Ovary (tissue), 7 donors: ENCODE measurements at regions not wholly inside any gene's neighbourhood (a gene's known extent, or its start where the extent isn't known, plus 50 kb on each side); places are given as distances from the start of the nearest gene placed in this dataset.

Experiments used
- DNase-seq, 5 donors: peaks; one replicate each; pipeline ENCODE4 v3.0.0-alpha.2; 2019 to 2020
- H3K27ac ChIP-seq, 2 donors: fragments of 200-600 bp; one replicate each; pipeline versions ENCODE4 v1.5.1 to v1.8.0; 2019 to 2022
- H3K27me3 ChIP-seq: fragments of 200-600 bp; one replicate; pipeline ENCODE4 v1.8.0; 2022
- H3K36me3 ChIP-seq: fragments of 200-600 bp; sonication (generic); one replicate; pipeline ENCODE4 v1.5.1; 2019
- H3K4me1 ChIP-seq: one replicate; pipeline ENCODE4 v1.8.1; 2013; ENCODE audit warnings: mild to moderate bottlenecking, moderate library complexity; ENCODE audit not compliant: insufficient read depth
- H3K4me3 ChIP-seq: fragments of 200-600 bp; sonication (generic); one replicate; pipeline ENCODE4 v1.5.1; 2017
- H3K9me3 ChIP-seq, 2 donors: fragments of 200-600 bp in 1 of 2; sonication (generic) in 1 of 2; one replicate each; pipeline versions ENCODE4 v1.5.1 to v1.8.1; 2013 to 2019; ENCODE audit warnings: mild to moderate bottlenecking in 1 of 2, moderate library complexity in 1 of 2
- EP300 ChIP-seq: sonication (generic); formaldehyde crosslinking; IDR thresholded peaks from one replicate; pipeline ENCODE4 v1.6.1; 2017; ENCODE audit warnings: antibody characterized with exemption
- POLR2A ChIP-seq: fragments of 450-650 bp; IDR thresholded peaks from one replicate; pipeline ENCODE4 v1.6.1; 2017; ENCODE audit warnings: antibody characterized with exemption, mild to moderate bottlenecking, moderate library complexity
- WGBS, 3 donors: extraction: QIAGEN DNeasy Blood & Tissue Kit in 1 of 3; methylation state at CpG; one replicate each; pipeline versions ENCODE4 v1.1.5 to v1.1.7; 2013 to 2017; 5-methylcytosine and 5-hydroxymethylcytosine counted together
- intact Hi-C, 4 donors: fragments of 100-400 bp; cut with DNase I; formaldehyde crosslinking; loops; one replicate each; pipeline versions ENCODE4 v1.11.0 to v1.15.1; 2022 to 2023
- TF ChIP-seq, protein P1 (sequence below), 3 donors: fragments of 450-650 bp in 2 of 3; fragments of 200-600 bp in 1 of 3; IDR thresholded peaks; one replicate each; pipeline versions ENCODE4 v1.5.1 to v1.8.0; 2016 to 2022; ENCODE audit warnings: antibody characterized with exemption in 3 of 3, mild to moderate bottlenecking in 1 of 3
- donor health status: DM: no; HTN: no; CAD: no; lungs with moderate emphysema.
- donor health status: DM: no; HTN: no; CAD: no.
- donor health status: Bipolar disorder and iron deficiency.
- donor health status: DM: no; HTN: no; CAD: no.
- donor health status: DM: yes; HTN: yes; CAD: no.

DNA sequence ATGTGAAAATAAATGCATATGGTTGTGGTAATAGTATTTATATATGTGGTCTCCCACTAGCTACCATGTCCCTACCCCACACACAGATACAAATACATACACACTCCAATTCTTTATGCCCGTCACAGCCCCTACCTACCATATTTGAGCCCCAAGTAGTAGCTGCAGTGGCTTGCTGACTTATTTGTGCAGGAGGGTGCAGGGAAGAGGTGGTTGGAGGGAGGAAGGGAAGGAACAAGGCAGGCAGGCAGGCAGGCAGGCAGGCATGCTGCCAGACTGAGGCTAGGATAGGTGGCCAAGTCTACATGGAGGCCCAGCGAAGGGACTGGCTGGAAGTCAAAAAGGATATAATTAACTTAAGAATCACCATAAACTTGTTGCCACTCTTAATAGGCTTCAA lies 82.9 kb downstream of the SCN11A start:
- DNase-seq: peak in 4 of 5 donors; percentile 22 to 59 (median 36)
- Histone ChIP-seq H3K9me3 (no peaks in the 10 kb centered on the region), H3K4me1 (peaks cover 2% of the 10 kb centered on the region), H3K36me3 (no peaks in the 10 kb centered on the region), H3K27ac (no peak overlapping the region), H3K27me3 (no peaks in the 10 kb centered on the region), H3K4me3 (no peak overlapping the region)
- intact Hi-C loops: no loop called here
- TF ChIP-seq POLR2A: no peak
- no peak for TF ChIP-seq EP300
- TF ChIP-seq, protein P1, sequence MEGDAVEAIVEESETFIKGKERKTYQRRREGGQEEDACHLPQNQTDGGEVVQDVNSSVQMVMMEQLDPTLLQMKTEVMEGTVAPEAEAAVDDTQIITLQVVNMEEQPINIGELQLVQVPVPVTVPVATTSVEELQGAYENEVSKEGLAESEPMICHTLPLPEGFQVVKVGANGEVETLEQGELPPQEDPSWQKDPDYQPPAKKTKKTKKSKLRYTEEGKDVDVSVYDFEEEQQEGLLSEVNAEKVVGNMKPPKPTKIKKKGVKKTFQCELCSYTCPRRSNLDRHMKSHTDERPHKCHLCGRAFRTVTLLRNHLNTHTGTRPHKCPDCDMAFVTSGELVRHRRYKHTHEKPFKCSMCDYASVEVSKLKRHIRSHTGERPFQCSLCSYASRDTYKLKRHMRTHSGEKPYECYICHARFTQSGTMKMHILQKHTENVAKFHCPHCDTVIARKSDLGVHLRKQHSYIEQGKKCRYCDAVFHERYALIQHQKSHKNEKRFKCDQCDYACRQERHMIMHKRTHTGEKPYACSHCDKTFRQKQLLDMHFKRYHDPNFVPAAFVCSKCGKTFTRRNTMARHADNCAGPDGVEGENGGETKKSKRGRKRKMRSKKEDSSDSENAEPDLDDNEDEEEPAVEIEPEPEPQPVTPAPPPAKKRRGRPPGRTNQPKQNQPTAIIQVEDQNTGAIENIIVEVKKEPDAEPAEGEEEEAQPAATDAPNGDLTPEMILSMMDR (IDR thresholded peaks at IDR 0.05): no peak
- WGBS, 3 donors: 43 to 50% (median 47%) methylated on average over 2 of the region's 2 CpGs

DNA sequence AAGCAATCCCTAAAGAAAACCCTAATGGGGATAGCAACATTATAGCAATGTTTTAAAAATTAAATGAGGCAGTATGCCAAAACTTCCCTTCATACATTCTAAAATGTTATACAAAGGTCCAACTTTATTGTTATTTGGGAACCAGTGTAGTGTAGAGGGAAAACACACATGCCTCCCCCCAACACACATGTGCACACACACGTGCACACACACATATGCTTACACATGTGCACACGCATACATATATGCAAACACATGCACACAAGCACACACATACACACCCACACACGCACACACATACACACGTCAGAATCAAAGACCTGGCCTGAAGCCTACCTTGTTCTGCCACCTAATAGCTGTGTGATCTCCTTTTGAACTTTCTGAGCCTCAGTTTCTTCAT lies 83.3 kb downstream of the SCN11A start:
- intact Hi-C loops: no loop called here
- WGBS, 3 donors: 80 to 84% (median 82%) methylated on average over 4 of the region's 4 CpGs
- no peak for DNase-seq

GRCh38 chr3:38967693-38967989 lies 84.1 kb downstream of the SCN11A start:
- Histone ChIP-seq H3K4me3 (no peak overlapping the region), H3K9me3 (no peaks in the 10 kb centered on the region), H3K27ac (no peak overlapping the region), H3K36me3 (no peaks in the 10 kb centered on the region), H3K27me3 (no peaks in the 10 kb centered on the region), H3K4me1 (peaks cover 2% of the 10 kb centered on the region)
- 69 to 93% (median 80%) methylated on average over 1 of the region's 1 CpG for WGBS, 3 donors
- DNase-seq: no peak
- intact Hi-C loops: no loop called here
- TF ChIP-seq, protein P1 (IDR thresholded peaks at IDR 0.05): no peak
- TF ChIP-seq POLR2A (no peak), EP300 (no peak)

More for the DNA sequence above, 83.3 kb downstream of the SCN11A start:
- Histone ChIP-seq H3K4me1 (peaks cover 2% of the 10 kb centered on the region), H3K36me3 (no peaks in the 10 kb centered on the region), H3K27ac (no peak overlapping the region), H3K9me3 (no peaks in the 10 kb centered on the region), H3K27me3 (no peaks in the 10 kb centered on the region), H3K4me3 (no peak overlapping the region)
- TF ChIP-seq, protein P1 (IDR thresholded peaks at IDR 0.05): no peak
- no peak for TF ChIP-seq POLR2A
- no peak for TF ChIP-seq EP300

DNA sequence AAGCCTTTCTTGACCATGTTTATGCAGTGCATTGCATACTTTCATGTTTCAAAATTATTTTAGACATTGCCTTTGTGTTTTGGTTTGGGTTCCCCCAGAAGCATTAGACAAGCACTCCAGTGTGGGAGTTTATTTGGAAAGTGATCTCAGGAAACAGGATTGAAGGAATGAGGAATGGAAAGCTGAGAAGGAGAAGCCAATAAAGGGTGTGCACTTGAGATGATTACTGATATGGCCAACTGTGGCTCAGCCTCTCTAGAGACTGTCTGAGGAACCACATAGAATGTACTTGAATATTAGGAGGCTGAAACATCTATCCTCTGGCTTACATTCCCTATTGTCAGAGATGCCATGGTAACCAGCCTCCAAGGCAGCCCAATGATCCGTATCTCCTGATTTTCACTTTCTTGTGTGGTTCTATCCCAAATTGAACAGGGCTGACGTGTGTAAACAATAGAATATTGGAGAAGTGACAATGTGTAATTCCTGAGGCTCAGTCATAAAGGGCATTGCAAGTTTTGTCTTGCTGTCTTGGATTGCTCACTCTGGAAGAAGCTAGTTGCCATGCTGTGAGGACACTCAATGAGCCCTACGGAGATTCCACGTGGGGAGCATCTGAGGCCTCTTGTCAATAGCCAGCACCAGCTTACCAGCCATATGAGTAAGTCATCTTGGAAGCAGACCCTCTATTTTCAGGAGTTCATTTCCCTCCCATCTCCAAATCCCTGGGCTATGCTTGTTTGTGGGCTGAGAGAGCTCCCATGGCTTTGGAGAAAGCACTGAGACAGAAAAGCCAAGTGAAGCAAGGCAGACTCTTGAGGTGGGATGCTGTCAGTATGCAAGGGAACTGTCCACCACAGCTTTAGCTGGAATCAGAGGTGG lies 84.7 kb downstream of the SCN11A start:
- no peak overlapping the region for H3K4me3 ChIP-seq
- intact Hi-C loops: no loop called here
- H3K36me3 ChIP-seq: no peaks in the 10 kb centered on the region
- no peaks in the 10 kb centered on the region for H3K9me3 ChIP-seq
- H3K27ac ChIP-seq: no peak overlapping the region
- H3K27me3 ChIP-seq: no peaks in the 10 kb centered on the region
- TF ChIP-seq POLR2A: no peak
- TF ChIP-seq, protein P1 (IDR thresholded peaks at IDR 0.05): no peak
- TF ChIP-seq EP300: no peak
- DNase-seq: no peak
- 78 to 83% (median 82%) methylated on average over 4 of the region's 4 CpGs for WGBS, 3 donors
- peaks cover 2% of the 10 kb centered on the region for H3K4me1 ChIP-seq
